ENCODE measurements at regions not wholly inside any gene's neighbourhood (a gene's known extent, or its start where the extent isn't known, plus 50 kb on each side); places are given as distances from the start of the nearest gene placed in this dataset.

DNA sequence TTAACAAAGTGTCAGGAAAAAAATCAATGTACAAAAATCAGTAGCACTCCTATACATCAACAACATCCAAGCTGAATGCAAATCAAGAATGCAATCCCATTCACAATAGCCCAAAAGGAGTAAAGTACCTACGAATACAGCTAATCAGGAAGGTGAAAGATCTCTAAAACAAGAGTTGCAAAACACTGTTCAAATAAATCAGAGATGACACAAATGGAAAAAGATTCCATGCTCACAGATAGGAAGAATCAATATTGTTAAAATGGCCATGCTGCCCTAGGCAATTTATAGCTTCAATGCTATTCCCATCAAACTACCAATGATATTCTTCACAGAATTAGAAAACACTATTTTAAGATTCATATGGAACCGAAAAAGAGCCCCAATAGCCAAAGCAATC, 223.7 kb upstream of the CD96 start:
- Mint-ChIP-seq H3K36me3 (ENCODE audit: low read depth) (no peaks in the 10 kb centered on the region), H3K9me3 (peaks cover 5% of the 10 kb centered on the region), H3K4me1 (peaks cover 8% of the 10 kb centered on the region), H3K4me3 (no peak overlapping the region), H3K27ac (no peak overlapping the region), H3K27me3 (no peaks in the 10 kb centered on the region)
- DNase-seq: no peak
- POLR2A ChIA-PET: no interaction called here
- CTCF ChIA-PET: interaction anchor here (0.6 kb wide), 1 partner anchor 979 kb away, joined by 3 read pairs; no protein-coding TSS in a partner anchor

DNA sequence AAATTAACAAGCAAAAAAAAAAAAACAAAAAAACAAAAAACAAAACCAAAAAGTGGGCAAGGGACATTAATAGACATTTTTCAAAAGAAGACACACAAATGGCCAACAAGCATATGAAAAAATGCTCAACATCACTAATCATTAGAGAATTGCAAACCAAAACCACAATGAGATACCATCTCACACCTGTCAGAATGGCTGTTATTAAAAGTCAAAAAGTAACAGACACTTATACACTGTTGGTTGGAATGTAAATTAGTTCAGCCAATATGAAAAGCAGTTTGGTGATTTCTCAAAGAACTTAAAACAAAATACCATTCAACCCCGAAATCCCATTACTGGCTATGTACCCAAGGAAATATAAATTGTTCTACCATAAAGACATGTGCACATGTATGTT, 222.4 kb upstream of the CD96 start:
- H3K4me3 Mint-ChIP-seq: no peak overlapping the region
- H3K27ac Mint-ChIP-seq: no peak overlapping the region
- CTCF ChIA-PET: no interaction called here
- H3K27me3 Mint-ChIP-seq: no peaks in the 10 kb centered on the region
- DNase-seq: no peak
- no peaks in the 10 kb centered on the region for H3K36me3 Mint-ChIP-seq (ENCODE audit: low read depth)
- peaks cover 5% of the 10 kb centered on the region for H3K9me3 Mint-ChIP-seq
- peaks cover 19% of the 10 kb centered on the region for H3K4me1 Mint-ChIP-seq
- POLR2A ChIA-PET: no interaction called here

- Mint-ChIP-seq H3K4me1 (peaks cover 38% of the 10 kb centered on the region), H3K9me3 (peaks cover 5% of the 10 kb centered on the region), H3K36me3 (ENCODE audit: low read depth) (no peaks in the 10 kb centered on the region), H3K27me3 (no peaks in the 10 kb centered on the region), H3K27ac (no peak overlapping the region), H3K4me3 (no peak overlapping the region)
- POLR2A ChIA-PET: no interaction called here
- CTCF ChIA-PET: no interaction called here
- no peak for DNase-seq
Observed at GRCh38 chr3:111321786-111322185, 220.2 kb upstream of the CD96 start.

- Mint-ChIP-seq H3K4me3 (no peak overlapping the region), H3K9me3 (peaks cover 2% of the 10 kb centered on the region), H3K27me3 (no peaks in the 10 kb centered on the region), H3K27ac (no peak overlapping the region), H3K36me3 (ENCODE audit: low read depth) (no peaks in the 10 kb centered on the region), H3K4me1 (peaks cover 38% of the 10 kb centered on the region)
- POLR2A ChIA-PET: interaction anchor here (0.8 to 1.4 kb wide), 3 partner anchors 12 to 225 kb away, joined by 3 to 4 read pairs (median 4); no protein-coding TSS in a partner anchor
- no peak for DNase-seq
- CTCF ChIA-PET: interaction anchor here (1.2 kb wide), 1 partner anchor 218 kb away, joined by 3 read pairs; no protein-coding TSS in a partner anchor
Observed at GRCh38 chr3:111323019-111323418, 219.0 kb upstream of the CD96 start.

GRCh38 chr3:111324151-111324550, 217.8 kb upstream of the CD96 start:
- peak overlapping the region; percentile 29 for H3K4me3 Mint-ChIP-seq
- peaks cover 3% of the 10 kb centered on the region for H3K9me3 Mint-ChIP-seq
- POLR2A ChIA-PET: interaction anchor here (1.7 kb wide), 1 partner anchor 12 kb away, joined by 9 read pairs; no protein-coding TSS in a partner anchor
- H3K27me3 Mint-ChIP-seq: no peaks in the 10 kb centered on the region
- peaks cover 38% of the 10 kb centered on the region for H3K4me1 Mint-ChIP-seq
- peak overlapping the region; percentile 67 for H3K27ac Mint-ChIP-seq
- no peak for DNase-seq
- CTCF ChIA-PET: interaction anchor here (0.7 to 1.2 kb wide), 2 partner anchors 13 to 217 kb away, joined by 3 read pairs; no protein-coding TSS in a partner anchor
- H3K36me3 Mint-ChIP-seq (ENCODE audit: low read depth): no peaks in the 10 kb centered on the region

GRCh38 chr3:111324645-111325044, 217.4 kb upstream of the CD96 start:
- H3K27ac Mint-ChIP-seq: peak overlapping the region; percentile 32

DNA sequence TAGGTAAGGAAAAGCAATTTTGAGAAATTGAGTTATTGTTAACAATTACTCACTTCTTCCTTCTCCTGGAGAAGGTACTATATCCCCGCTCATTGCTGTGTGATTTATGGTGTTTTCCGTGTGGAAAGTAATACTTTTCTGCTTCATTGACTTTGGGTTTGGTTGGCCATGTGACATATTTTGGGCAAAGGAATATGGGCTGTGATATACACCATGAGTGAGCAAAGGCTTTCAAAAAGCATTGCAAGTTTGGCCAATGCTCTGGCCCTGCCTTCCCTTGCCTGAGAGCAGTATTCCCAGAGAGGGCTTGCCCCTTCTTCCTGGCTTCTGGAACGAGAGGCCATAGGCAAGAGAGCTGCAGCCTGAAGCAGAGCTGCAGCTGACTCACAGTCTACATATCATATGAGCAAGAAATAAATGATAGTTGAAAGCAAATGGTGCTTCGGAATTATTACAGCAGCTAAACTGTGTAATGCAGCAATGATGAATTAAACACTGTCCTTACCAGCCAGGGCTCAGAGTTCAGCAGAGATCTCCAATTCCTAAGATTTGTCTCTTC, 216.8 kb upstream of the CD96 start:
- ChIA-PET POLR2A (interaction anchor here (0.6 to 1.7 kb wide), 2 partner anchors 13 to 78 kb away, joined by 3 to 9 read pairs; no protein-coding TSS in a partner anchor), CTCF (no interaction called here)
- no peak for DNase-seq
- H3K36me3 Mint-ChIP-seq (ENCODE audit: low read depth): no peaks in the 10 kb centered on the region
- no peaks in the 10 kb centered on the region for H3K27me3 Mint-ChIP-seq
- peaks cover 31% of the 10 kb centered on the region for H3K4me1 Mint-ChIP-seq
- H3K4me3 Mint-ChIP-seq: no peak overlapping the region
- no peak overlapping the region for H3K27ac Mint-ChIP-seq
- peaks cover 5% of the 10 kb centered on the region for H3K9me3 Mint-ChIP-seq

More at GRCh38 chr3:111324645-111325044, 217.4 kb upstream of the CD96 start:
- CTCF ChIA-PET: no interaction called here
- Mint-ChIP-seq H3K27me3 (no peaks in the 10 kb centered on the region), H3K36me3 (ENCODE audit: low read depth) (no peaks in the 10 kb centered on the region), H3K4me3 (peak overlapping the region; percentile 29), H3K4me1 (peaks cover 34% of the 10 kb centered on the region), H3K9me3 (peaks cover 3% of the 10 kb centered on the region)
- POLR2A ChIA-PET: interaction anchor here (0.6 to 1.7 kb wide), 2 partner anchors 12 to 79 kb away, joined by 3 to 9 read pairs; no protein-coding TSS in a partner anchor
- DNase-seq: no peak

- H3K9me3 Mint-ChIP-seq: peaks cover 6% of the 10 kb centered on the region
- ChIA-PET POLR2A (no interaction called here), CTCF (no interaction called here)
- H3K27ac Mint-ChIP-seq: no peak overlapping the region
- H3K4me1 Mint-ChIP-seq: peaks cover 31% of the 10 kb centered on the region
- no peaks in the 10 kb centered on the region for H3K27me3 Mint-ChIP-seq
- H3K36me3 Mint-ChIP-seq (ENCODE audit: low read depth): no peaks in the 10 kb centered on the region
- H3K4me3 Mint-ChIP-seq: no peak overlapping the region
- DNase-seq: no peak
Observed at GRCh38 chr3:111326144-111326995, 215.6 kb upstream of the CD96 start.

- DNase-seq: no peak
- Mint-ChIP-seq H3K9me3 (peaks cover 6% of the 10 kb centered on the region), H3K27ac (no peak overlapping the region), H3K4me1 (peaks cover 10% of the 10 kb centered on the region), H3K36me3 (ENCODE audit: low read depth) (no peaks in the 10 kb centered on the region), H3K27me3 (no peaks in the 10 kb centered on the region), H3K4me3 (no peak overlapping the region)
- POLR2A ChIA-PET: no interaction called here
- CTCF ChIA-PET: no interaction called here
Observed at GRCh38 chr3:111331306-111331705, 210.7 kb upstream of the CD96 start.

DNA sequence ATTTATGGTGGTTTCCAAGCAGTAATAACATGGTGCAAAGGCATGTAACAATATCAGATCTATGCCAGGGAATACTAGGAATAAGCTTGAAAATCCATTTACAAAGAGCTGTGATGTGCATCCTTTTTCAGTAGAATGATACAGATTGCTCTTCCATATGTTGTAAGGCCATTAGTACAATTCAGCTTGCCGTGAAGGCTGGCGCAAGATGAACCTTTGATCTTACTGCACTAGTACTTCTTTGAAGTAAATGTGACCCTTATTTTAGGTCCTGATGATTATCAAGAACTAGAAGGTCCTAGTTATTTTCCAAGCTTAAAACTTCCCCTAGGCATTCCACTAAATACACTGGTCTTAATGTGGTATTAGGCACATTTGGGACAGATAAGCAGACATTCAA, 210.1 kb upstream of the CD96 start:
- Mint-ChIP-seq H3K9me3 (peaks cover 6% of the 10 kb centered on the region), H3K27me3 (no peaks in the 10 kb centered on the region), H3K27ac (no peak overlapping the region), H3K4me3 (no peak overlapping the region), H3K36me3 (ENCODE audit: low read depth) (no peaks in the 10 kb centered on the region), H3K4me1 (peaks cover 11% of the 10 kb centered on the region)
- ChIA-PET CTCF (no interaction called here), POLR2A (no interaction called here)
- no peak for DNase-seq

DNA sequence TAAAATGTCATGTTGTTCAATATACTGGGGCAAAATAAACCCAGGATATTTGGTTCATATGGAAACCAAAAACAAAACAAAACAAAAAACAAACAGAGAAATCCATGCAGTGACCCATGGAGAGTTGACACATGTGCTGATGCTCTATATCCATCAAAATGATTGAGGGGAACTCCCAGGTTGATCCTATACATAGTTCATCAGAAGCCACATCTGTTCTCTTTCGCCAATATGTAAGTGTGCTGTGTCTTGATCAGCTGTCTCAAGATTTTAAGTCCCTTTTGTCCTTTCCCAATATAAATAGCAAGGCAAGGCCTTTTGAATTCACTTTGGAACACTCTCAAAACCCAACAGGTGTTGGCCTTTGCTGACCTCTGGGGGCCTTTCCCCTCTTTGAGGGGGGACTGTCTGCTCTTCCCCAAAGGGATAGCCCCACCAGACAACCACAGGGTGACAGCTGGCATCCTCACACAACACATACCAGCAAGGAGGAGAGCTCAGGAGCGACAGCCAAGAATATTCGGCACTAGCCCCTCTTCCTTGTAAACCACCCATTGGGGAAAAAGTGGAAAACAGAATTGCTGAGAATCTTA, 209.4 kb upstream of the CD96 start:
- H3K36me3 Mint-ChIP-seq (ENCODE audit: low read depth): no peaks in the 10 kb centered on the region
- no peaks in the 10 kb centered on the region for H3K27me3 Mint-ChIP-seq
- CTCF ChIA-PET: no interaction called here
- peaks cover 6% of the 10 kb centered on the region for H3K9me3 Mint-ChIP-seq
- H3K27ac Mint-ChIP-seq: no peak overlapping the region
- no peak overlapping the region for H3K4me3 Mint-ChIP-seq
- POLR2A ChIA-PET: no interaction called here
- H3K4me1 Mint-ChIP-seq: peaks cover 14% of the 10 kb centered on the region
- no peak for DNase-seq

DNA sequence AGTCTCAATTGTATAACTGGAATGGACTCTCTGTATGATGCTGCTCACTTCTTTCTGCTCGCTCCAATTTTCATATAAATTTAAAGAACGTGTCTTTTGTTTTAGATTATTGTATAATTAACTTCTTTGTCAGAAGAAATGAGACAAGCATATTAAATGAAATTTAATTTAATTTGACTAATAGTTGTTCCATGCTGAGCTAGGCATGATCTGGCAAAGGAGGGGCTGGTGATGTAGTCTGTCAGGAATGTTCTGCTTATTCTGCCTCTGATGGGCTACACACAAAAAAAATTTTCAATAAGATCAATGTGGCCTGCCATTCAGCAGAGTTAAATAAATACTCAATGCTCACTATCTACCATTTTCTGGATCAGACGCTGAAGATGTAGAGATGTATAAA, 208.4 kb upstream of the CD96 start:
- CTCF ChIA-PET: no interaction called here
- Mint-ChIP-seq H3K36me3 (ENCODE audit: low read depth) (no peaks in the 10 kb centered on the region), H3K27me3 (no peaks in the 10 kb centered on the region), H3K4me3 (no peak overlapping the region), H3K27ac (no peak overlapping the region), H3K4me1 (peaks cover 17% of the 10 kb centered on the region), H3K9me3 (peaks cover 5% of the 10 kb centered on the region)
- POLR2A ChIA-PET: no interaction called here
- DNase-seq: no peak
